Thymus (tissue), 11 donors: ENCODE measurements at regions not wholly inside any gene's neighbourhood (a gene's known extent, or its start where the extent isn't known, plus 50 kb on each side); places are given as distances from the start of the nearest gene placed in this dataset.

ENCODE experiments used
- DNase-seq, 9 donors: peaks; one replicate each; pipeline ENCODE4 v3.0.0-alpha.2; 2013; ENCODE audit warnings: low spot score in 9 of 9, low read depth in 6 of 9, missing footprints in 1 of 9
- H3K27ac ChIP-seq, 2 donors: one replicate each; pipeline ENCODE4 v1.5.1; 2013; ENCODE audit warnings: control low read depth in 1 of 2, low read depth in 1 of 2, low read length in 1 of 2, mild to moderate bottlenecking in 1 of 2, moderate library complexity in 1 of 2
- H3K27me3 ChIP-seq, 2 donors: one replicate each; pipeline ENCODE4 v1.5.1; 2013; ENCODE audit warnings: low read length in 1 of 2; ENCODE audit not compliant: control insufficient read depth in 2 of 2, insufficient read depth in 1 of 2
- H3K36me3 ChIP-seq, 2 donors: one replicate each; pipeline ENCODE4 v1.5.1; 2013; ENCODE audit warnings: low read length in 1 of 2, mild to moderate bottlenecking in 1 of 2, moderate library complexity in 1 of 2; ENCODE audit not compliant: control insufficient read depth in 2 of 2, insufficient read depth in 2 of 2
- H3K4me1 ChIP-seq, 2 donors: one replicate each; pipeline ENCODE4 v1.5.1; 2013; ENCODE audit warnings: low read length in 2 of 2; ENCODE audit not compliant: control insufficient read depth in 2 of 2, insufficient read depth in 2 of 2
- H3K4me3 ChIP-seq, 2 donors: one replicate each; pipeline ENCODE4 v1.5.1; 2013; ENCODE audit warnings: low read length in 2 of 2, control low read depth in 1 of 2, mild to moderate bottlenecking in 1 of 2
- H3K9me3 ChIP-seq, 2 donors: one replicate each; pipeline ENCODE4 v1.5.1; 2013; ENCODE audit warnings: low read length in 1 of 2, mild to moderate bottlenecking in 1 of 2; ENCODE audit not compliant: control insufficient read depth in 2 of 2, insufficient read depth in 1 of 2
- WGBS: extraction: QIAGEN DNeasy Blood & Tissue Kit; methylation state at CpG from one replicate; pipeline ENCODE4 v1.1.7; 2013; 5-methylcytosine and 5-hydroxymethylcytosine counted together
- donor health status: healthy.

- H3K27ac ChIP-seq: no peak overlapping the region
- H3K36me3 ChIP-seq: no peaks in the 10 kb centered on the region
- H3K4me3 ChIP-seq: no peak overlapping the region
- H3K4me1 ChIP-seq: no peaks in the 10 kb centered on the region
- no peak for DNase-seq
- H3K9me3 ChIP-seq: no peaks in the 10 kb centered on the region
- no peaks in the 10 kb centered on the region for H3K27me3 ChIP-seq
Observed at GRCh38 chr3:78129707-78130106, 1089.8 kb downstream of the ROBO2 start.

GRCh38 chr3:78130741-78131290 is 1090.9 kb downstream of the ROBO2 start:
- H3K27me3 ChIP-seq: no peaks in the 10 kb centered on the region
- no peaks in the 10 kb centered on the region for H3K4me1 ChIP-seq
- H3K27ac ChIP-seq: no peak overlapping the region
- no peak overlapping the region for H3K4me3 ChIP-seq
- no peaks in the 10 kb centered on the region for H3K36me3 ChIP-seq
- no peak for DNase-seq
- 95% methylated on average over 4 of the region's 4 CpGs for WGBS
- H3K9me3 ChIP-seq: no peaks in the 10 kb centered on the region

GRCh38 chr3:78134496-78134895 is 1094.6 kb downstream of the ROBO2 start:
- H3K36me3 ChIP-seq: no peaks in the 10 kb centered on the region
- no peak overlapping the region for H3K4me3 ChIP-seq
- H3K27ac ChIP-seq: no peak overlapping the region
- no peaks in the 10 kb centered on the region for H3K27me3 ChIP-seq
- 80% methylated on average over 3 of the region's 3 CpGs for WGBS
- H3K4me1 ChIP-seq: no peaks in the 10 kb centered on the region
- DNase-seq: no peak
- H3K9me3 ChIP-seq: peaks cover 0 to 5% of the 10 kb centered on the region in 2 donors

- Histone ChIP-seq H3K4me3 (no peak overlapping the region), H3K36me3 (no peaks in the 10 kb centered on the region), H3K4me1 (no peaks in the 10 kb centered on the region), H3K27me3 (no peaks in the 10 kb centered on the region), H3K27ac (no peak overlapping the region), H3K9me3 (peaks cover 0 to 5% of the 10 kb centered on the region in 2 donors)
- DNase-seq: no peak
- WGBS: 92% methylated on average over 3 of the region's 3 CpGs
Observed at GRCh38 chr3:78139166-78139565, 1099.3 kb downstream of the ROBO2 start.

- peaks cover 0 to 5% of the 10 kb centered on the region in 2 donors for H3K9me3 ChIP-seq
- 97% methylated on average over 3 of the region's 3 CpGs for WGBS
Observed at GRCh38 chr3:78140274-78140673, 1100.4 kb downstream of the ROBO2 start.

GRCh38 chr3:78140866-78141265 is 1101.0 kb downstream of the ROBO2 start:
- Histone ChIP-seq H3K27ac (no peak overlapping the region), H3K4me3 (no peak overlapping the region), H3K36me3 (no peaks in the 10 kb centered on the region), H3K9me3 (peaks cover 0 to 5% of the 10 kb centered on the region in 2 donors), H3K27me3 (no peaks in the 10 kb centered on the region), H3K4me1 (no peaks in the 10 kb centered on the region)
- no peak for DNase-seq
- 85% methylated on average over 1 of the region's 1 CpG for WGBS

More at GRCh38 chr3:78140274-78140673, 1100.4 kb downstream of the ROBO2 start:
- Histone ChIP-seq H3K27me3 (no peaks in the 10 kb centered on the region), H3K36me3 (no peaks in the 10 kb centered on the region), H3K4me3 (no peak overlapping the region), H3K27ac (no peak overlapping the region), H3K4me1 (no peaks in the 10 kb centered on the region)
- no peak for DNase-seq

- WGBS: 95% methylated on average over 3 of the region's 3 CpGs
- Histone ChIP-seq H3K4me1 (no peaks in the 10 kb centered on the region), H3K4me3 (no peak overlapping the region), H3K9me3 (peaks cover 0 to 5% of the 10 kb centered on the region in 2 donors), H3K36me3 (no peaks in the 10 kb centered on the region), H3K27ac (no peak overlapping the region), H3K27me3 (no peaks in the 10 kb centered on the region)
- no peak for DNase-seq
Observed at GRCh38 chr3:78141269-78141668, 1101.4 kb downstream of the ROBO2 start.

- H3K9me3 ChIP-seq: no peaks in the 10 kb centered on the region
- no peaks in the 10 kb centered on the region for H3K27me3 ChIP-seq
- no peak overlapping the region for H3K4me3 ChIP-seq
- WGBS: 83% methylated on average over 1 of the region's 1 CpG
- H3K27ac ChIP-seq: no peak overlapping the region
- no peaks in the 10 kb centered on the region for H3K4me1 ChIP-seq
- H3K36me3 ChIP-seq: no peaks in the 10 kb centered on the region
- DNase-seq: no peak
Observed at GRCh38 chr3:78143000-78143399, 1103.1 kb downstream of the ROBO2 start.

GRCh38 chr3:78148986-78149717 is 1109.3 kb downstream of the ROBO2 start:
- H3K27me3 ChIP-seq: no peaks in the 10 kb centered on the region
- DNase-seq: no peak
- 89% methylated on average over 2 of the region's 2 CpGs for WGBS
- peaks cover under 1 to 1% of the 10 kb centered on the region in 2 donors for H3K9me3 ChIP-seq
- H3K4me1 ChIP-seq: no peaks in the 10 kb centered on the region
- H3K27ac ChIP-seq: no peak overlapping the region
- no peaks in the 10 kb centered on the region for H3K36me3 ChIP-seq
- no peak overlapping the region for H3K4me3 ChIP-seq
